ENCODE measurements at regions not wholly inside any gene's neighbourhood (a gene's known extent, or its start where the extent isn't known, plus 50 kb on each side); places are given as distances from the start of the nearest gene placed in this dataset.

GRCh38 chr3:83956431-83956830, 1002.4 kb upstream of the CADM2 start:
- H3K36me3 Mint-ChIP-seq: no peaks in the 10 kb centered on the region
- no peak overlapping the region for H3K27ac Mint-ChIP-seq
- no peak overlapping the region for H3K4me3 Mint-ChIP-seq
- no peak for DNase-seq
- no peaks in the 10 kb centered on the region for H3K4me1 Mint-ChIP-seq
- peaks cover 3 to 34% (median 12%) of the 10 kb centered on the region in 6 donors for H3K9me3 Mint-ChIP-seq
- peaks cover 0 to 2% (median 2%) of the 10 kb centered on the region in 3 donors for H3K27me3 Mint-ChIP-seq (ENCODE audit: low read depth in 3 of 3)

GRCh38 chr3:83968356-83968755, 990.4 kb upstream of the CADM2 start:
- Mint-ChIP-seq H3K9me3 (peaks cover 10 to 47% (median 31%) of the 10 kb centered on the region in 6 donors), H3K27ac (no peak overlapping the region), H3K4me1 (no peaks in the 10 kb centered on the region), H3K4me3 (no peak overlapping the region), H3K36me3 (no peaks in the 10 kb centered on the region), H3K27me3 (ENCODE audit: low read depth in 3 of 3) (peaks cover 0 to 2% (median 0%) of the 10 kb centered on the region in 3 donors)
- DNase-seq: no peak

- H3K9me3 Mint-ChIP-seq: peaks cover 6 to 46% (median 26%) of the 10 kb centered on the region in 6 donors
- DNase-seq: no peak
- no peaks in the 10 kb centered on the region for H3K4me1 Mint-ChIP-seq
- H3K27ac Mint-ChIP-seq: no peak overlapping the region
- peaks cover 0 to 2% (median 0%) of the 10 kb centered on the region in 3 donors for H3K27me3 Mint-ChIP-seq (ENCODE audit: low read depth in 3 of 3)
- H3K4me3 Mint-ChIP-seq: no peak overlapping the region
- no peaks in the 10 kb centered on the region for H3K36me3 Mint-ChIP-seq
Measured at GRCh38 chr3:83971666-83972065, 987.1 kb upstream of the CADM2 start.

DNA sequence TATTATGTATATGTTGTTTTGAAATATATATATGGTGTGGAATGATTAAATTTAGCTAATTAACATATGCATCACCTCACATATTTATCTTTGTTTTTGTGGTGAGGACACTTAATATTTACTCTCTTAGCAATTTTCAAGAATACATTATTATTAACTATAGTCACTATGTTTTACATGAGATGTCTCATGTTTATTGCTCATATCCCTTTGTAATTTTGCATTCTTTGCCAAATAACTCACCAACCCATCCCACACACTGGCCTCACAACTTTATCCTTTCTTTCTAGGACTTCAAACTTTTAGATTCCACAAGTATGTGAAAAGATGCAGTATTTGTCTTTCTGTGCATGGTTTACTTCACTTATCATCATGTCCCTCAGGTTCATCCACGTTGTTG, 950.2 kb upstream of the CADM2 start:
- no peak overlapping the region for H3K27ac Mint-ChIP-seq
- peaks cover 17 to 51% (median 39%) of the 10 kb centered on the region in 6 donors for H3K9me3 Mint-ChIP-seq
- no peaks in the 10 kb centered on the region for H3K4me1 Mint-ChIP-seq

GRCh38 chr3:84023842-84024241, 934.9 kb upstream of the CADM2 start:
- DNase-seq: no peak
- H3K4me1 Mint-ChIP-seq: no peaks in the 10 kb centered on the region
- no peaks in the 10 kb centered on the region for H3K27me3 Mint-ChIP-seq (ENCODE audit: low read depth in 3 of 3)
- peaks cover 10 to 55% (median 27%) of the 10 kb centered on the region in 6 donors for H3K9me3 Mint-ChIP-seq
- no peak overlapping the region for H3K27ac Mint-ChIP-seq
- H3K36me3 Mint-ChIP-seq: peaks cover 0 to 8% (median 0%) of the 10 kb centered on the region in 3 donors
- H3K4me3 Mint-ChIP-seq: no peak overlapping the region

More for the DNA sequence above, 950.2 kb upstream of the CADM2 start:
- DNase-seq: no peak
- no peaks in the 10 kb centered on the region for H3K36me3 Mint-ChIP-seq
- no peak overlapping the region for H3K4me3 Mint-ChIP-seq
- no peaks in the 10 kb centered on the region for H3K27me3 Mint-ChIP-seq (ENCODE audit: low read depth in 3 of 3)

DNA sequence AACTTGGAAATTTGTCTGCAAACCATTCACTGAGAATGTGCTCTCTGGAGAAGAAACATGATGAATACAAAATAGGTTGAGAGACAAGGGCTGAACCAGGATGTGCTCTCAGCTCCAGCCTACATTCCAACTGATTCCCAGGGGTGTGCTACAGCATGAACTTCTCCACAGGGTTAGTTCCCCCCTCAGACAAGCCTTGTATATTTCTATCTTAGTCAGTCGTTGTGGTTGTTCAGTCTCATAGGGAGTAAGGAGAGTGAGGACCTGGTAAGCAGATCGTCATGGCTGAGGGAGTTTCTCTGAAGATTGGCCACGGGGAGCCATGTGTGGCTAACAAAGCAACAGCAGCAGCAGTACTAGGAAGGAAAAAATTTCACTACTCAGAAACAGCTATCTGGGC, 919.7 kb upstream of the CADM2 start:
- H3K27ac Mint-ChIP-seq: peak overlapping the region in 1 of 6 donors; percentile 19
- peaks cover 0 to 5% (median 1%) of the 10 kb centered on the region in 3 donors for H3K27me3 Mint-ChIP-seq (ENCODE audit: low read depth in 3 of 3)
- no peak overlapping the region for H3K4me3 Mint-ChIP-seq
- no peaks in the 10 kb centered on the region for H3K4me1 Mint-ChIP-seq
- H3K36me3 Mint-ChIP-seq: peaks cover 0 to 5% (median 0%) of the 10 kb centered on the region in 3 donors
- no peak for DNase-seq
- H3K9me3 Mint-ChIP-seq: peaks cover 0 to 61% (median 43%) of the 10 kb centered on the region in 6 donors

DNA sequence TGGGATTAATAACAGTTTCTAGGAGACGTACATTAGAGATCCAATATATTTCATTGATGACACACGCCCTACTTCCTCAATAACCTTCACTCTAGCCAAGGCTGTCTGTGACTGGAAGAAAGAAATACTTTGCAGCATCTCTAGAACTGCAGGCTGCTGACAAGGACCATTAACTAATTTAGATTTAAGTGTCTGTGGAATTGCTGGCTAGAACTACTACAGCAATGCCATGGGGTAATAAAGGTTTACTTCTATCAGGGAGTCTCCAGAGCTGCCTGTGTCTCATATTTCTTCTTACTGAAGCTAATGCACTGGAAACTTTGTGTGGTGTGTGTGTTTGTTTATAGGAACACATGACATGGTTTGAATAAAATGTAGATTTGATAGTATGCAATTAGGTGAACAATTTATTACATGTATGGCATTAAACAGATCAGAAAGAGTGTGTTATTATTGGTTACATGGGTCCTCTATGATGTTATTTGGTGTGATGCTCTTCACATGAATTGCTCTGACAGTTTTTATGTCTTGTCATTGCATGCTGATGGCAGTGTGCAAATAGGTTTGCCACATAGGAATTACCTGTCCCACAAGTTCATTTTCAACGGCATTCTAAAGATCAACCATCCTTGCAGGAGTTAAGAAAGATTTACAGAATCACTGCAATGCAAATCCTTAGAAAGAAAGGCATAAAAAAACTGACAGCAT, 916.2 kb upstream of the CADM2 start:
- Mint-ChIP-seq H3K4me1 (no peaks in the 10 kb centered on the region), H3K4me3 (no peak overlapping the region), H3K36me3 (no peaks in the 10 kb centered on the region), H3K27me3 (ENCODE audit: low read depth in 3 of 3) (peaks cover 0 to 2% (median 1%) of the 10 kb centered on the region in 3 donors), H3K9me3 (peaks cover 0 to 46% (median 25%) of the 10 kb centered on the region in 6 donors), H3K27ac (no peak overlapping the region)
- no peak for DNase-seq

DNA sequence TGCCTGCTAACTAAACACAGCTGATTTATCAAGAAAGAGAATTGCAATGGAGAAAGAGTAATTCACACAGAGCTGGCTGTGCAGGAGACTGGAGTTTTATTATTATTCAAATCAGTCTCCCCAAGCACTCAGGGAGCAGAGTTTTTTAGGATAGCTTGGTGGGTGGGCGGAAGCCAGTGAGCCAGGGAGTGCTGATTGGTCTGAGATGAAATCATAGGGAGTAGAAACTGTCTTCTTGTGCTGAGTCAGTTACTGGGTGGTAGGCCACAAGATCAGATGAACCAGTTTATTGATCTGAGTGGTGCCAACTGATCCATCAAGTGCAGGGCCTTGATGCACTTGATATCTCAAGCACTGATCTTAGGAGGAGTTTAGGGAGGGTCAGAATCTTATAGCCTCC, 891.9 kb upstream of the CADM2 start:
- peaks cover 6 to 53% (median 23%) of the 10 kb centered on the region in 6 donors for H3K9me3 Mint-ChIP-seq
- H3K27me3 Mint-ChIP-seq (ENCODE audit: low read depth in 3 of 3): no peaks in the 10 kb centered on the region
- no peak for DNase-seq
- H3K4me3 Mint-ChIP-seq: no peak overlapping the region
- no peaks in the 10 kb centered on the region for H3K36me3 Mint-ChIP-seq
- H3K4me1 Mint-ChIP-seq: no peaks in the 10 kb centered on the region
- H3K27ac Mint-ChIP-seq: no peak overlapping the region

DNA sequence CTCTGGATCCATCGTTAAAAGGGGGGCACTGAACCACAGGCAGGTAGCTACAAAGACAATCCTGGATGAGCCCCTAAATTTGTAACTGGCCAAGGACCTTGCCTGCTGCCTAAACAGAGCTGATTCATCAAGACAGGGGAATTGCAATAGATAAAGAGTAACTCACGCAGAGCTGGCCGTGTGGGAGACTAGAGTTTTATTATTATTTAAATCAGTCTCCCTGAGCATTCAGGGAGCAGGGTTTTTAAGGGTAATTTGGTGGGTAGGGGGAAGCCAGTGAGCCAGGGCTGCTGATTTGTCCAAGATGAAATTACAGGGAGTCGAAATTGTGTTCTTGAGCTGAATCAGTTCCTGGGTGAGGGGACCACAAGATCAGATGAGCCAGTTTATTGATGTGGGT, 885.1 kb upstream of the CADM2 start:
- H3K36me3 Mint-ChIP-seq: no peaks in the 10 kb centered on the region
- no peaks in the 10 kb centered on the region for H3K4me1 Mint-ChIP-seq
- H3K9me3 Mint-ChIP-seq: peaks cover 7 to 61% (median 30%) of the 10 kb centered on the region in 6 donors
- no peaks in the 10 kb centered on the region for H3K27me3 Mint-ChIP-seq (ENCODE audit: low read depth in 3 of 3)
- no peak for DNase-seq
- H3K27ac Mint-ChIP-seq: no peak overlapping the region
- H3K4me3 Mint-ChIP-seq: no peak overlapping the region

GRCh38 chr3:84074767-84075166, 884.0 kb upstream of the CADM2 start:
- no peaks in the 10 kb centered on the region for H3K36me3 Mint-ChIP-seq
- peaks cover 7 to 57% (median 27%) of the 10 kb centered on the region in 6 donors for H3K9me3 Mint-ChIP-seq
- no peak overlapping the region for H3K4me3 Mint-ChIP-seq
- H3K27ac Mint-ChIP-seq: no peak overlapping the region
- DNase-seq: no peak
- H3K4me1 Mint-ChIP-seq: no peaks in the 10 kb centered on the region
- H3K27me3 Mint-ChIP-seq (ENCODE audit: low read depth in 3 of 3): no peaks in the 10 kb centered on the region

- Mint-ChIP-seq H3K4me3 (no peak overlapping the region), H3K27ac (no peak overlapping the region), H3K9me3 (peaks cover 5 to 40% (median 25%) of the 10 kb centered on the region in 6 donors), H3K36me3 (no peaks in the 10 kb centered on the region), H3K4me1 (no peaks in the 10 kb centered on the region), H3K27me3 (ENCODE audit: low read depth in 3 of 3) (no peaks in the 10 kb centered on the region)
- no peak for DNase-seq
Measured at GRCh38 chr3:84077479-84077878, 881.3 kb upstream of the CADM2 start.

DNA sequence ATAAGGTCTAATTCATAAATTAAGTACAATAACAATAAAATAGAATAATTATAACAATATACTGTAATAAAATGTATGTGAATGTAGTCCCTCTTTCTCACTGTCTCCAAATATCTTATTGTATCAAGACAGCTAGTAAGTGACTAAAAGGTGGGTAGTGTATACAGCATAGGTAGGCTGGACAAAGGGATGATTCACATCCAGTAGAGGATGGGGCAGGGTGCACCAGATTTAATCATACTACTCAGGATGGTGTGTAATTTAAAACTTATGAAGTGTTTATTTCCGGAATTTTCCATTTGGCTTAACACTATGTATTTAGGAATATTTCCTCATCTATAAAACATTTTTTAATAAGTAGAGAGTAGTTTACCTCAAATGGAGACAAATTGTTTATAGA, 876.1 kb upstream of the CADM2 start:
- peaks cover 0 to 25% (median 23%) of the 10 kb centered on the region in 6 donors for H3K9me3 Mint-ChIP-seq
- H3K4me1 Mint-ChIP-seq: no peaks in the 10 kb centered on the region
- H3K27ac Mint-ChIP-seq: no peak overlapping the region
- no peak for DNase-seq
- no peaks in the 10 kb centered on the region for H3K36me3 Mint-ChIP-seq
- no peaks in the 10 kb centered on the region for H3K27me3 Mint-ChIP-seq (ENCODE audit: low read depth in 3 of 3)
- no peak overlapping the region for H3K4me3 Mint-ChIP-seq

GRCh38 chr3:84092907-84093306, 865.9 kb upstream of the CADM2 start:
- Mint-ChIP-seq H3K36me3 (no peaks in the 10 kb centered on the region), H3K27ac (no peak overlapping the region), H3K9me3 (peaks cover 4 to 35% (median 16%) of the 10 kb centered on the region in 6 donors), H3K4me3 (no peak overlapping the region), H3K27me3 (ENCODE audit: low read depth in 3 of 3) (peaks cover 0 to 4% (median 0%) of the 10 kb centered on the region in 3 donors), H3K4me1 (no peaks in the 10 kb centered on the region)
- DNase-seq: no peak

- no peaks in the 10 kb centered on the region for H3K36me3 Mint-ChIP-seq
- DNase-seq: no peak
- peaks cover 0 to 2% (median 0%) of the 10 kb centered on the region in 3 donors for H3K27me3 Mint-ChIP-seq (ENCODE audit: low read depth in 3 of 3)
- no peak overlapping the region for H3K4me3 Mint-ChIP-seq
- H3K9me3 Mint-ChIP-seq: peaks cover 6 to 39% (median 23%) of the 10 kb centered on the region in 6 donors
- H3K4me1 Mint-ChIP-seq: no peaks in the 10 kb centered on the region
- no peak overlapping the region for H3K27ac Mint-ChIP-seq
Measured at GRCh38 chr3:84096188-84096587, 862.6 kb upstream of the CADM2 start.

GRCh38 chr3:84100861-84101260, 857.9 kb upstream of the CADM2 start:
- H3K4me3 Mint-ChIP-seq: no peak overlapping the region
- peaks cover 0 to 4% (median 0%) of the 10 kb centered on the region in 3 donors for H3K36me3 Mint-ChIP-seq
- peaks cover 0 to 2% (median 0%) of the 10 kb centered on the region in 3 donors for H3K27me3 Mint-ChIP-seq (ENCODE audit: low read depth in 3 of 3)
- no peak overlapping the region for H3K27ac Mint-ChIP-seq
- peaks cover 3 to 42% (median 39%) of the 10 kb centered on the region in 6 donors for H3K9me3 Mint-ChIP-seq
- no peaks in the 10 kb centered on the region for H3K4me1 Mint-ChIP-seq
- DNase-seq: no peak

Measured in immature natural killer cell (primary cell).